K562 (cell line): ENCODE measurements at regions not wholly inside any gene's neighbourhood (a gene's known extent, or its start where the extent isn't known, plus 50 kb on each side); places are given as distances from the start of the nearest gene placed in this dataset.
"Not testable (repeated sequence)": the region's sequence is repeated elsewhere in the genome, so short reads cannot be mapped to it uniquely, and the experiment has no call there.

Experiments
- ATAC-seq: fragments of 200-7000 bp; cut with Tn5 transposase; 3 replicates; pipeline ENCODE4 v1.9.1; 2020; ENCODE audit warnings: moderate library complexity
- BruUV-seq: library from RNA; stranded (reverse); fragments of 400-500 nt; replicated peaks from 2 replicates; lab custom pipeline; 2021; lab: Mats Ljungman, UMichigan
- CTCF ChIA-PET: fragments of 300-600 bp; formaldehyde crosslinking; extraction: SDS; loops from one replicate; lab custom pipeline; 2021; ENCODE audit warnings: low intra/inter-chr PET ratio; lab: Yijun Ruan, JAX
- POLR2A ChIA-PET: fragments of 300-600, 350-650 bp; sonication (Branson Sonifier 250); formaldehyde crosslinking; extraction: SDS; loops from one replicate; lab custom pipeline; 2021; ENCODE audit warnings: antibody characterized with exemption, inconsistent platforms; lab: Yijun Ruan, JAX
- DNase-seq, 4 experiments: peaks; one replicate each; pipeline versions ENCODE4 v3.0.0 to v3.0.0-alpha.2; 2011 to 2018; ENCODE audit warnings: low spot score in 3 of 4, mixed read lengths in 3 of 4; ENCODE audit errors: extremely low read depth in 1 of 4
- FAIRE-seq: peaks from 2 replicates; lab custom pipeline; 2011; peaks lifted over from hg19 to GRCh38; lab: Jason Lieb, UNC
- H2AFZ ChIP-seq: 2 replicates; pipeline ENCODE4 v1.6.0; 2011; ENCODE audit warnings: low read depth, low read length, control low read depth, inconsistent platforms
- H3K27ac ChIP-seq: fragments of 200-600 bp; 3 replicates; pipeline ENCODE4 v1.8.0; 2011; ENCODE audit warnings: low read depth, mild to moderate bottlenecking, control low read depth, inconsistent platforms, low read length, moderate library complexity, mixed read lengths; ENCODE audit errors: extremely low read depth
- H3K27me3 ChIP-seq, 2 experiments: fragments of 300-600 bp in 1 of 2; 2 replicates in 1 of 2; 3 replicates in 1 of 2; pipeline versions ENCODE4 v1.6.0 to v1.8.0; 2011; ENCODE audit warnings: inconsistent platforms in 2 of 2, low read length in 2 of 2, mild to moderate bottlenecking in 1 of 2, mixed read lengths in 1 of 2, moderate library complexity in 1 of 2; ENCODE audit not compliant: control insufficient read depth in 2 of 2, insufficient read depth in 2 of 2
- H3K36me3 ChIP-seq: fragments of 300-600 bp; 3 replicates; pipeline ENCODE4 v1.8.0; 2011; ENCODE audit warnings: mild to moderate bottlenecking, low read length, inconsistent platforms; ENCODE audit not compliant: control insufficient read depth, insufficient read depth
- H3K4me1 ChIP-seq, 2 experiments: fragments of 200-600 bp in 1 of 2; replicated peaks in 1 of 2; 2 replicates in 1 of 2; 3 replicates in 1 of 2; pipeline versions ENCODE4 v1.5.1 to v1.8.0; 2011; ENCODE audit warnings: inconsistent platforms in 2 of 2, low read length in 2 of 2, mild to moderate bottlenecking in 1 of 2, mixed read lengths in 1 of 2, moderate library complexity in 1 of 2; ENCODE audit not compliant: control insufficient read depth in 2 of 2, insufficient read depth in 2 of 2
- H3K4me2 ChIP-seq: 2 replicates; pipeline ENCODE4 v1.6.1; 2011; ENCODE audit warnings: low read length, control low read depth, inconsistent platforms, mixed read lengths; ENCODE audit not compliant: insufficient read depth
- H3K4me3 ChIP-seq: fragments of 200-600 bp; sonication (generic), shearing (Covaris generic); 2 replicates; pipeline ENCODE4 v1.5.1; 2016; ENCODE audit warnings: control low read depth, inconsistent platforms
- H3K79me2 ChIP-seq: fragments of 200-600 bp; 3 replicates; pipeline ENCODE4 v1.8.0; 2011; ENCODE audit warnings: low read length, inconsistent platforms; ENCODE audit not compliant: control insufficient read depth, insufficient read depth
- H3K9ac ChIP-seq, 2 experiments: 2 replicates each; pipeline versions ENCODE4 v1.6.0 to v1.6.1; 2011; ENCODE audit warnings: low read depth in 2 of 2, low read length in 2 of 2, control low read depth in 1 of 2, inconsistent platforms in 1 of 2, mild to moderate bottlenecking in 1 of 2, mixed read lengths in 1 of 2; ENCODE audit not compliant: insufficient read depth in 1 of 2
- H3K9me1 ChIP-seq: one replicate; pipeline ENCODE4 v1.6.0; 2011; ENCODE audit warnings: inconsistent platforms, mild to moderate bottlenecking, low read length, moderate library complexity; ENCODE audit not compliant: control insufficient read depth, insufficient read depth
- H3K9me3 ChIP-seq: replicated peaks from 2 replicates; pipeline ENCODE4 v1.5.1; 2011; ENCODE audit warnings: low read depth, low read length, inconsistent platforms; ENCODE audit not compliant: control insufficient read depth, insufficient read depth
- H4K20me1 ChIP-seq: replicated peaks from 2 replicates; pipeline ENCODE4 v1.6.1; 2011; ENCODE audit warnings: low read length, inconsistent platforms, mixed read lengths; ENCODE audit not compliant: control insufficient read depth, insufficient read depth
- WGBS: fragments of 100-300 bp; shearing (Covaris generic); methylation state at CpG from one replicate; pipeline ENCODE4 v1.1.6; 2016; ENCODE audit warnings: low coverage, mixed read lengths; ENCODE audit not compliant: insufficient coverage; ENCODE audit errors: missing lambda C conversion rate; 5-methylcytosine and 5-hydroxymethylcytosine counted together
- in situ Hi-C: fragments of 300-500 bp; cut with MboI; formaldehyde crosslinking; loops from 4 replicates; pipeline ENCODE4 v1.15.0; 2018; ENCODE audit warnings: inconsistent platforms, mixed read lengths
- intact Hi-C: fragments of 100-400 bp; cut with micrococcal nuclease; formaldehyde crosslinking; loops from 2 replicates; pipeline ENCODE4 v1.14.2; 2022
- TF ChIP-seq, protein P1 (sequence below), 2 experiments: IDR thresholded peaks; 2 replicates each; pipeline ENCODE4 v1.6.1; 2011; ENCODE audit warnings: borderline replicate concordance in 1 of 2, control low read depth in 1 of 2, low read depth in 1 of 2, low read length in 1 of 2, mild to moderate bottlenecking in 1 of 2, mixed read lengths in 1 of 2, moderate library complexity in 1 of 2; ENCODE audit not compliant: insufficient read depth in 1 of 2, insufficient read length in 1 of 2, poor library complexity in 1 of 2, severe bottlenecking in 1 of 2; ENCODE audit errors: extremely low read depth in 1 of 2

DNA sequence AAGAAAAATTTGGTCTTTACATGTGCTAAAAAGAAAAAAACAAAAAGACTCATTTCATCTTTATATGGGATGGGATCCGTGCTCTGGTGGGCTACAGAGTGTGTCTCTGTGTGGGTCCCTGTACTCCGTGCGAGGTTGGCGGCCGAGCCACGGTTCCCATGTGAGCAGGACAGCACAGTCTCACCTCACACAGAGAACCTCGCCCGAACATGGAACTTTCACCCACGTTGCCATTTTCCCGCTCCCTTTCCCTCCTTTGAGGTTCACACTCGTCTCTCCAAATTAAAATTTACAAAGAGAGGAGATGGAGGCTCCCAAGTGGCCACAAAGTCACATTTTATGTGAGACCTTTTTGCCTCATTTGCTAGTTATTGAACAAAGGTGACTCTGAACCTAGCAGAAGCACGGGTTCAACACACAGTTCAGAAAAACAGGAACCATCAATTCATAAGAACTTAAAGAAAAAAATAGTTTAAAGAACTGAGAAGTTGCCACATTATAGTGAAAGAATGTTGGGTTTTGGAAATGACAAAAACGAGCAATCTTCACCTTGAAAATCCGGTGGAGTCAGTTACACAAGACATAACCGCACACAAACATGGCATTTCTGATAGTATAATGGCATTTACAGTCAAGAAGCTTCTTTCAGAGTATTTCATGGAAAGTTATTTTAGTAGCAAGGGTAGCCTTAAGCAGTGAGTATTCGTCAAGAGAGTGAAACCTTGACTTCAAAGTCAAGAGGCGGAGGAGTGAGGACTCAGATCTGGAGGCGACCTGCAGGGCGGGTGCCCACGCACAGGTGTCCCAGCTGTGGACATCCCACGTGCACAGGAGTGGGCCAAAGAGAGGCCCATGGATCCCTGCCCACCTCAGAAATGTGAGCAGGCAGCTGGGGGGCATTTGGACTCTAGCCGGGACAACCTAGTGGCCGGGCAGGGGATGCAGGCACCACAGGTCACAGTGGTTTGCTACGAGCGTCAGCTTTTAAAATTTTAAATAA lies 277.2 kb upstream of the PLGLB2 start:
- TF ChIP-seq, protein P1, sequence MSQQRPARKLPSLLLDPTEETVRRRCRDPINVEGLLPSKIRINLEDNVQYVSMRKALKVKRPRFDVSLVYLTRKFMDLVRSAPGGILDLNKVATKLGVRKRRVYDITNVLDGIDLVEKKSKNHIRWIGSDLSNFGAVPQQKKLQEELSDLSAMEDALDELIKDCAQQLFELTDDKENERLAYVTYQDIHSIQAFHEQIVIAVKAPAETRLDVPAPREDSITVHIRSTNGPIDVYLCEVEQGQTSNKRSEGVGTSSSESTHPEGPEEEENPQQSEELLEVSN (IDR thresholded peaks at IDR 0.05; ENCODE audit: borderline replicate concordance in 1 of 2, extremely low read depth in 1 of 2, insufficient read depth in 1 of 2, insufficient read length in 1 of 2, low read depth in 1 of 2, low read length in 1 of 2, poor library complexity in 1 of 2, severe bottlenecking in 1 of 2) = peak; percentile 16 to 55
- DNase-seq = peak in 2 of 4 experiments; percentile 3 to 13
- peaks cover 74% of the 10 kb centered on the region for H3K79me2 ChIP-seq
- H3K4me1 ChIP-seq = peaks cover 10 to 12% of the 10 kb centered on the region in 2 experiments; a peak in 4 of 5 replicates
- H3K4me3 ChIP-seq, intact Hi-C loops, H3K27me3 ChIP-seq, in situ Hi-C loops, H2AFZ ChIP-seq, CTCF ChIA-PET, H4K20me1 ChIP-seq, ATAC-seq, H3K9me3 ChIP-seq, H3K9me1 ChIP-seq, H3K4me2 ChIP-seq, POLR2A ChIA-PET: not testable (repeated sequence)
- WGBS = 57% methylated on average over 21 of the region's 25 CpGs
- peak overlapping the region; percentile 54; the same call in 1 of the 3 replicates for H3K27ac ChIP-seq
- peak; percentile 73 for FAIRE-seq
- peak overlapping the region in 1 of 2 experiments; percentile 82; a peak in 2 of 4 replicates for H3K9ac ChIP-seq
- BruUV-seq = TSS peak; percentile 32
- H3K36me3 ChIP-seq = peaks cover 17% of the 10 kb centered on the region; the same call in 2 of the 3 replicates

DNA sequence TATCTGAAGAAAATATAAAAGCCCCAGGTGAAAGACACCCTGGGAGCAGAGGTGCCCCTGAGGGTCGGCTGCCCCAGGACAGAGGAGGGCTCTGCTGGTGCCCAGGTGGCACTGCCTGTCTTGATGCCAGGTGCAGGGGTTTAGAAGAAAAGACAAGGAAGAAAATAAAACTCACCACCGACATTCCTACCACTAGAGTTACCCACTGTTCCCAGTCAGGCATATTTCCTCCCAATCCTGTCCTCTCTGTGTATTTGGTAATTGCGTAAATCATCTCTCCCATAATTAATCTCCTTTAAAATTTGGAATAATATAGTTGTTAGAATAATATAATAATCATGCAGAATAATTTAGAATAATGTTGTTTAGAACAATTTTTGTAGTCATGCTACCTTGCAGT lies 276.4 kb upstream of the PLGLB2 start:
- H3K9me3 ChIP-seq, CTCF ChIA-PET, H3K27me3 ChIP-seq, intact Hi-C loops, POLR2A ChIA-PET, H4K20me1 ChIP-seq, H3K9me1 ChIP-seq, H3K4me2 ChIP-seq, FAIRE-seq, H3K4me3 ChIP-seq, ATAC-seq, H2AFZ ChIP-seq, DNase-seq, H3K9ac ChIP-seq, BruUV-seq, in situ Hi-C loops, H3K27ac ChIP-seq: not testable (repeated sequence)
- Histone ChIP-seq H3K79me2 (peaks cover 76% of the 10 kb centered on the region), H3K36me3 (peaks cover 14% of the 10 kb centered on the region; the same call in 2 of the 3 replicates), H3K4me1 (peaks cover 10% of the 10 kb centered on the region in 2 experiments; a peak in 4 of 5 replicates)
- WGBS = 52% methylated on average over 2 of the region's 3 CpGs
